PFSK-1 (cell line): ENCODE measurements at regions not wholly inside any gene's neighbourhood (a gene's known extent, or its start where the extent isn't known, plus 50 kb on each side); places are given as distances from the start of the nearest gene placed in this dataset.

ENCODE experiments used
- FOXP2 ChIP-seq: optimal IDR thresholded peaks from 2 replicates; pipeline ENCODE3; 2011; ENCODE audit warnings: borderline replicate concordance, control low read depth, inconsistent platforms; ENCODE audit not compliant: insufficient read depth; ENCODE audit errors: extremely low read length, extremely low read depth
- POLR2AphosphoS5 ChIP-seq: IDR thresholded peaks from 2 replicates; pipeline ENCODE4 v1.6.1; 2012; ENCODE audit warnings: low read depth, mild to moderate bottlenecking, control low read depth, low read length, moderate library complexity
- REST ChIP-seq, 2 experiments: IDR thresholded peaks; 2 replicates each; pipeline versions ENCODE4 v1.6.1 to v1.8.0; 2011 to 2012; ENCODE audit warnings: low read depth in 2 of 2, low read length in 2 of 2, control low read depth in 1 of 2, inconsistent platforms in 1 of 2, mild to moderate bottlenecking in 1 of 2, moderate library complexity in 1 of 2; ENCODE audit not compliant: insufficient read depth in 1 of 2
- SIN3A ChIP-seq: IDR thresholded peaks from 2 replicates; pipeline ENCODE4 v1.6.1; 2012; ENCODE audit warnings: mild to moderate bottlenecking, low read length, moderate library complexity, borderline replicate concordance; ENCODE audit not compliant: insufficient read depth
- TAF1 ChIP-seq: IDR thresholded peaks from 2 replicates; pipeline ENCODE4 v1.6.1; 2012; ENCODE audit warnings: low read length, control low read depth, borderline replicate concordance; ENCODE audit not compliant: insufficient read depth

DNA sequence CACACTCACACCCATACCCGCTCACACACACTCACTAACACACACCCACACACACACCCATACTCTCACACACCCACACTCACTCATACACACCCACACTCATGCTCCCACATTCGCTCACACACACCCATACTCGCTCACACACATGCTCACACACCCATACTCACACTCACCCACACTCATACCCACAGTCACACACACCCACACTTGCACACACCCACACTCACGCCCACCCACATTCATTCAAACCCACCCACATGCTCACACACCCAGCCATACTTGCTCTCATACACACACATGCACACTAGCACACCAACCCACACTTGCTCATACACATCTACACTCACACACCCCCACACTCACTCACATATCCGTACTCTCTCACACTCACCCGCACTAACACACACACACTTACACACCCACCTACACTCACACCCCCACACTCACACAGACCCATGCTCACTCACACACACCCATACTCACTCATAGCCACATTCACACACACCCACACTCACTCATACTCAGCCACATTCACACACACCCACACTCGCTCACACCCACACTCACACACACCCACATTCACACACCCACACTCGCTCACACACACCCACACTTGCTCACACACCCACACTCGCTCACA lies 322.4 kb upstream of the N4BP1 start:
- TF ChIP-seq POLR2AphosphoS5, result no peak
- TF ChIP-seq FOXP2, result no peak
- no peak for TF ChIP-seq SIN3A
- no peak for TF ChIP-seq TAF1
- TF ChIP-seq REST (IDR thresholded peaks at IDR 0.05; ENCODE audit: insufficient read depth in 1 of 2, low read depth in 2 of 2, low read length in 2 of 2), result no peak

DNA sequence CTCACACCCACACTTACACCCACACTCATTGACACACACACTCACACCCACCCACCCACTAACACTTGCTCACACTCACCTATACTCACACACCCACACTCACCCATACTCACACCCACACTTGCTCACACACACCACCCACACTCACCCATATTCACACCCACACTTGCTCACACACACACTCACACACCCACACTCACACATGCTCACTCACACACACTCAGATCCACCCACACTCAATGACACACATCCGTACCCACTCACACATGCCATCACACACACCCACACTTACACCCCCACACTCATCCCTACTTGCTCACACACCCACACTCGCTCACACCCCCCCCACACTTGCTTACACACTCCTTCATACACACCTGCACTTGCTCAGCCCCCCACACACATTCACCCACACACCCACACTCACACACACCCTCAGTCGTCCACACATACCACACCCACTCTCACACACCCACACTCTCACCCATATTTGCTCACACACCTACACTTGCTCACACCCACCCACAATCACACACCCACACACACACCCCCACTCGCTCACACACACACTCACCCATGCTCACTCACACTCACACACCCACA lies 321.1 kb upstream of the N4BP1 start:
- no peak for TF ChIP-seq POLR2AphosphoS5
- TF ChIP-seq SIN3A, result no peak
- TF ChIP-seq REST (IDR thresholded peaks at IDR 0.05; ENCODE audit: insufficient read depth in 1 of 2, low read depth in 2 of 2, low read length in 2 of 2), result no peak
- TF ChIP-seq FOXP2, result no peak
- TF ChIP-seq TAF1, result no peak

GRCh38 chr16:48919791-48920190 lies 309.8 kb upstream of the N4BP1 start:
- TF ChIP-seq REST (IDR thresholded peaks at IDR 0.05; ENCODE audit: insufficient read depth in 1 of 2, low read depth in 2 of 2, low read length in 2 of 2) (no peak), POLR2AphosphoS5 (no peak), TAF1 (no peak), SIN3A (no peak), FOXP2 (no peak)

GRCh38 chr16:48918520-48919258 lies 308.7 kb upstream of the N4BP1 start:
- TF ChIP-seq POLR2AphosphoS5 (no peak), TAF1 (no peak), SIN3A (no peak), FOXP2 (no peak), REST (IDR thresholded peaks at IDR 0.05; ENCODE audit: insufficient read depth in 1 of 2, low read depth in 2 of 2, low read length in 2 of 2) (no peak)
